GM21529 (cell line): ENCODE measurements at regions not wholly inside any gene's neighbourhood (a gene's known extent, or its start where the extent isn't known, plus 50 kb on each side); places are given as distances from the start of the nearest gene placed in this dataset.
"Not testable (repeated sequence)": the region's sequence is repeated elsewhere in the genome, so short reads cannot be mapped to it uniquely, and the experiment has no call there.

Experiments
- ATAC-seq: cut with Tn5 transposase; IDR thresholded peaks from one replicate; pipeline ENCODE4 v1.9.1; 2021; ENCODE audit not compliant: unreplicated experiment

DNA sequence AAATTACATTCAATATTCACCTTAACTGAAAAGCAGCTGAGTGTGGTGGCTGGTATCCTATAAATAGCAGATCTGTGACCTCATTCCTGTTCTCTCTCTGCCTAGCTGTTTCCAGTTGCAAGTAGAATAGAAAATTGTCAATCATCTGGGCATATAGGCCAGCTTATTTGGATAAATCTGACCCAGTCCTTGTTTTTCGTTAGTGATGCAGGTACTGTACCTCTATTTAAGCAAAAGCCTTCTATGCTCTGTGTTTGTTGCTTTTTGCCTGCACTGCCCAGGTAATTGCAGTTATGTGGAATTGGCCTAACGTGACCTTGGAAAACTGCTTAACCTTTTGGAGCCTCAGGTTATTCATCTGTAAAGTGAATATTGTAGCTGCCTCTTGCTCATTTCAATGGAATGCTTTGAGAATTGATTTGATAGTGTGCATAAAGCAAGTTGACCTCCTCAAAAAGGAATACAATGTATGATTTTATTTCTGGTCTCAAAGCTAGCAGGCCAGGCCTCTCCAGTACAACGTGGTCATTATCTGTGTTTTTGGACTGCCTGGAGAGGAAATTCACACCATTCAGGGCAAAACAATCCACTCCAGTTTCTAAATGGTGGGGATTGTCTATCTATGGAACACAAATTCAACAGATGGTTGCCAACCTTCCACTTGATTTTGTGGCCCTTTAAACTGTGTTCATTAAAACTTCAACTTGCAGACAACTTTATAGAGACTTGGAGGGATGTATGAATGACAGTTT is 508.7 kb upstream of the CITED2 start:
- ATAC-seq, result peak; percentile 52

DNA sequence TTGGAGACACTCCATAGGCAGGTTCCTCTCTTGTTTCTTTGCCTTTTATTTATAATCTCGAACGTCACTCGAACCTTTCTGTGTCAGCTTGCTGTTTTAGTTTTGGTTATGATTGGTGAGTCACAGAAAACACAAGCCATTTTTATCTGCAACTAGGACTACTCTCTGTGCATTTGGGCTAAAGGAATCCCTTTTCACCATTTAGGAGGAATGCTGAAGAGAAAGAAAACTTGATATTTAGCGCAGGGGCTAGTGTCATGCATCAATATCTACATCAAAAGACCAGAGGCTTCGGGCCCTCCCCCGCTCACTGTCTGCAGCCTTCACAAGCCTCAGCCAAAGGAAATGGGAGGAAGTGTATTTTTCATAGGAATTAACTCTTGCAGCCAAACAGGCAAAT is 507.8 kb upstream of the CITED2 start:
- ATAC-seq, result no peak

- ATAC-seq, result peak; percentile 78
Measured at GRCh38 chr6:139881728-139882211, 507.3 kb upstream of the CITED2 start.

GRCh38 chr6:139881236-139881635 is 506.8 kb upstream of the CITED2 start:
- no peak for ATAC-seq

- ATAC-seq, result no peak
Measured at GRCh38 chr6:139879823-139880356, 505.4 kb upstream of the CITED2 start.

- ATAC-seq, result not testable (repeated sequence)
Measured at GRCh38 chr6:139879241-139879640, 504.8 kb upstream of the CITED2 start.

DNA sequence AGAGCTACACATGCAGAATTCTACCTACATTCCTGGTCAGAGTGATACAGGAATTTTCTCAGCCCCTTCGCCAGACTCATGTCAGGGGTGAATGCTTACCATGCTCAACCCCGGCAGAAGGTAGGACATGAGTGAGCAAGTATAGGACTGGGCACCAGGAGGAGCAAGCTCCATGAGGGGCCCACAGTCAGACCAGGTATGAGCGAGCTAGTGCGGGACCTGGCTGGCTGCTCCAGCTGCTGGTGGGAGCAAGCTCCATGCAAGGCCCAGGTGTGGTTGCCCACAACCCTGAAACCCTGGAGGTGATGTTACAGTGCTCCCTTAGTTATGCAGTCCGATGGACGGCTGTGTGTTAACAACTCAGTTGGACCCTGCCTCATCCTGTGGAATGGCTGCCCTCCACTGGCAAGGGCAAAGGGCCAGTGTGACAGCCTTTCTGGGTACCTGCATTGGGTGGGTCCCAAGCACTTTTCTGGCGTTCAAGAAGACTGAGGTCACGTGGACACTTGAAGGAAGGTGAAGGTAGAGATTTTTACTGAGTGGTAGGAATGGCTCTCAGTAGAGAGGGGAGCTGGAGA is 503.5 kb upstream of the CITED2 start:
- ATAC-seq, result no peak

DNA sequence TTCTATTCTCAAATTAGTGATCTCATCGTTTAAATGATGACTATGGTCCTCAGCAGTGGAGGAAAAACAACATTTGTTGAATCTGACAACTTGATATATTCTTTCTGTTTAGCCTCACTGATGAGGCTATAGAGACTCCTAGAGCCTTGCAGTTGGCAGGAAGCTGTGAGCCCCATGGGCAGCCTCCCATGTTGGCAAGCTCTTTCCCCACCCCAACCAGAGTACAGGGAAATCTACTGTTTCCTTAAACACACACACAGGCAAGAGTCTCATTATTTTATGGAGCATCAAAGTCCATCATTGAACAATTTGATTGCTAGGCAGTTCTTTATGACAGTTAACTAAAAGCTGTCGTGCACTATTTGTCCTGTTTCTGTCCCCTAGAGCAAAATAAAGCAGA is 498.2 kb upstream of the CITED2 start:
- ATAC-seq, result no peak

- no peak for ATAC-seq
Measured at GRCh38 chr6:139871803-139872510, 497.5 kb upstream of the CITED2 start.

GRCh38 chr6:139871165-139871710 is 496.8 kb upstream of the CITED2 start:
- no peak for ATAC-seq

DNA sequence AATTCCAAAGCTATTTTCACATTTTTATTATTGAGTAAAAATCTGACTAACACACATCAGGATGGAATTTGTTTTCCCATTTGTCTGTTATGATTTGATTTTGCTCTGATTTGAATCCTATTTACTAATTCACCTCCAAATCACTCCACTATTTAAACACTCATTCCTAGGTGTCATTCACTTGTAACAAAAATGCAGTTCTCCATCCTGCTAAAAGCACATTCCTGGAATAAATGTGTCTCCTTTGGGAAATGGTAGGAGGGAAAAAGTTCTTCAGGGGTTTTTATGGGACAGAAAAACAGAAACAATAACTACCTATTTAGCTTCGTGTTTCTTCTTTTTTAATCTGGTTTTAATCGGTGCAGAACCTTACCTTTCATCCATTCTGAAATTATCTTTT is 494.1 kb upstream of the CITED2 start:
- ATAC-seq, result no peak

DNA sequence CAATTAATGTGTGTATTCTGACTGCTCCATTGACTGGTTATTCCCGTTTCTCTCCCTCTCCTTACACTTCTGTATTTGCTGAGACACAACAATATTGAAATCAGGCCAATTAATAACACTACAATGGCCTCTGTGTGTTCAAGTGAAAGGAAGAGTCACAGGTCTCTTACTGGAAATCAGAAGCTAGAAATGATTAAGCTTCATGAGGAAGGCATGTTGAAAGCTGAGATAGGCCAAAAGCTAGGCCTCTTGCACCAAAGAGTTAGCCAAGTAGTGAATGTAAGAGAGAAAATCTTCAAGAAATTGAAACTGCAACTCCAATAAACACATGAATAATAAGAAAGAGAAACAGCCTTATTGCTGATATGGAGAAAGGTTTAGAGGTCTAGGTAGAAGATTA is 489.5 kb upstream of the CITED2 start:
- no peak for ATAC-seq

GRCh38 chr6:139863346-139863745 is 488.9 kb upstream of the CITED2 start:
- ATAC-seq, result no peak

GRCh38 chr6:139862311-139862710 is 487.9 kb upstream of the CITED2 start:
- ATAC-seq, result no peak

DNA sequence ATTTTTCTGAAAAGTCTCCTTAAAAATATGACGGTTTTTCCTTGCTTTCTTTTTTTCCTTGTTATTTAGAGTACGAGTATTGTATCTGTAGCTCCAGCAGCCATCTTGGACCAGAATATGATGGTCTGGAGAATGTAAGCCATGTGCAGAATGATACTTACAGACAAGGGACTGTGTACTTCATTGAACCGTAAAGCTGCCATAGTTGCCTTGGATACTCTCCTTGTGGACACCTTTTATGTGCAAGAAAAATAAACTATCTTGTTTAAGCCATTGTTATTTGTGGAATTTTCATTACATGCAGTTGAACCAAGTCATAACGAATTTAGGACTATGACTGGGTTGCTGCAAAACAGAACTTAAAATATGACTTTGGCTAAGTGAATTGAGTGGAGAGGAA is 485.8 kb upstream of the CITED2 start:
- ATAC-seq, result no peak

GRCh38 chr6:139858429-139858828 is 484.0 kb upstream of the CITED2 start:
- ATAC-seq, result no peak

DNA sequence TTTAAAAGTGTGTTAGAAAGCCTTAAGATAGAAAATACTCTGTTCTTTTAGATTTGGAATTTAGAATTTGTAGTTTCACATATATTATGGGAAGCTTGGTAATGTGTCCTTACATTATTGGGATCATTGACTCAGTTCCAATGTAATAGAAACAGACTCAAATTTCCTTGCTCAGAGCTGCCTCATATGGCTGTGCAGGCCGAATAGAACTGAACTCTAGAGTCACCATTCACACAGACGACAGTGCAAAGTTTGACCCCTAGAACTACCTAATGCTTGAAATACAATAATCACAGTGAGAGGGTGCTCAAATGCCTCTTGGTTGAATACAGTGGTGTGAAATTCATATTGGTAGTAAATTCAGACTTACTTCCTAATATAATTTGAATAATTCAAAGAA is 482.7 kb upstream of the CITED2 start:
- ATAC-seq, result no peak

GRCh38 chr6:139856562-139856961 is 482.1 kb upstream of the CITED2 start:
- no peak for ATAC-seq

DNA sequence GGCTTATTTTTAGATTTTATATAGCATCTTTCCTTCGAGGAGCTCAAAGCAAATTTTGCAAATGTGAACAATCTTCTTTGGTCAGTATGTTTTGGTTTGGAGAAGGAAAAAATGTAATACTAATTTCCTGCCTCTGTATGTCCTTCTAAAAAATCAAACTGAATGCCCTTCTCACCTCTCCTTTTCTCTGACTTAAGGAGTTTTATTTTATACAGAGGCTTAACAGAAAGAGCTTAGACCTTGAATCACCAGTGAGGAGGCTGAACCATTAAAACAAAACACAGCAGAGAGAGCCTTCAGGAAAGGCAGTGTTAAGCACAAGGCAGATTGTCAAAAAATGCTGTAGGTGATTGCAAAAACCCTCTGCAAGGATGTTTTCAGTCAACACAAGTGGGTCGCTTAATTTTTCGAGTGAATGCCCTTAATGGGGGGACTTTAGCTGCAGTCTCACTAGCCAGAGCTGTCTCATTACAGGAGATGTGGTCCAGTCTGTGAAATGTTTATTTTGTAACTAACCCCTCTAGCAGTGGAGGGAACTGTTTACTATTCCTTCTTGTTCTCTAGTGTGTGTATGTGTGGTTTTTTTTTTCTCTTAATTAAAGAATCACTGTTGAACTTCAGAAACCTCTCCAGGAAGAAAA is 481.3 kb upstream of the CITED2 start:
- no peak for ATAC-seq

DNA sequence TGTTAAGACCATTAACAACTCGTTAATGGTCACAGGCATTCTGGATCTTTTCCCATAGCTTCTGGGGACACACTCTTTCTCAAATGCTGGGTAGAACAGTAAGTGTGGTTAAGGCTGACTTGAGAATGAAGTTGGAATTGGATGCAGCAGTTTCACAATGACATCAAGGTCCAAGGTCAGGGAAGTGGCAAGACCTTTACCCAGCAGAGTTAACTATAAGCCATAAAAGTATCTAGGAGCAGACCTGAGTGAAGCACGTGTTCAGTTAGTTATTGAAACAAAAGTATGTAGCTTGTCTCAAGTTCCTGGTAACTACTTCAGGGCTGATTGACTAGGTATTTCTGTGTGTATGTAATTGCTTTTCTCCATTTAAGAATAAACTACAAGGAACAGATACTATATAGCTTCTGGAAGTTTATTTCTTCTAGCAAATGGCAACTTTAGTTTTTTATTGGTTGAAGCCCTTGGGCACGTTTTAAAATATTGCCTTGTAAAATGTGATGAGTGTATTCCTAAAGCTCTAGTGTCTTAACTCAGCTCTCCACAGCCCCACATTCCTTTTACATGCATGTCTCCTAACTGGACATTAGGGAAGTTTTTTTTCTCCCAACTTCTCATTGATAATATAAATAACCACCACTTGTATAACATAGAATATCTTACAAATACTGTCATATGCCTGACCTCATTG is 479.0 kb upstream of the CITED2 start:
- ATAC-seq, result no peak
